ENCODE measurements at regions not wholly inside any gene's neighbourhood (a gene's known extent, or its start where the extent isn't known, plus 50 kb on each side); places are given as distances from the start of the nearest gene placed in this dataset.

- no peak for DNase-seq
- Histone ChIP-seq H3K36me3 (replicated peaks) (no peaks in the 10 kb centered on the region), H3K27ac (no peak overlapping the region), H3K4me3 (ENCODE audit: low read depth, low read length) (no peak overlapping the region), H3K27me3 (replicated peaks) (no peaks in the 10 kb centered on the region)
- TF ChIP-seq CTCF (IDR thresholded peaks at IDR 0.05; ENCODE audit: low read depth, low read length, missing control alignments) = no peak
- in situ Hi-C loops (cut with HindIII; ENCODE audit: low pct_ligation_motif_present, low sequenced_read_pairs) = no loop called here
Measured at GRCh38 chr12:125892276-125892675, 827.0 kb downstream of the AACS start.

GRCh38 chr12:125902991-125903390 lies 837.8 kb downstream of the AACS start:
- no peaks in the 10 kb centered on the region for H3K36me3 ChIP-seq (replicated peaks)
- H3K27ac ChIP-seq = no peak overlapping the region
- no peak overlapping the region for H3K4me3 ChIP-seq (ENCODE audit: low read depth, low read length)
- in situ Hi-C loops (cut with HindIII; ENCODE audit: low pct_ligation_motif_present, low sequenced_read_pairs) = no loop called here
- no peaks in the 10 kb centered on the region for H3K27me3 ChIP-seq (replicated peaks)
- TF ChIP-seq CTCF (IDR thresholded peaks at IDR 0.05; ENCODE audit: low read depth, low read length, missing control alignments) = no peak
- DNase-seq = no peak

- in situ Hi-C loops (cut with HindIII; ENCODE audit: low pct_ligation_motif_present, low sequenced_read_pairs) = no loop called here
- TF ChIP-seq CTCF (IDR thresholded peaks at IDR 0.05; ENCODE audit: low read depth, low read length, missing control alignments) = no peak
Measured at GRCh38 chr12:125907351-125907750, 842.1 kb downstream of the AACS start.

GRCh38 chr12:125919856-125920470 lies 854.7 kb downstream of the AACS start:
- in situ Hi-C loops (cut with HindIII; ENCODE audit: low pct_ligation_motif_present, low sequenced_read_pairs) = no loop called here
- H3K36me3 ChIP-seq (replicated peaks) = no peaks in the 10 kb centered on the region
- no peak overlapping the region for H3K27ac ChIP-seq
- TF ChIP-seq CTCF (IDR thresholded peaks at IDR 0.05; ENCODE audit: low read depth, low read length, missing control alignments) = no peak
- H3K27me3 ChIP-seq (replicated peaks) = no peaks in the 10 kb centered on the region
- DNase-seq = no peak
- no peak overlapping the region for H3K4me3 ChIP-seq (ENCODE audit: low read depth, low read length)

More at GRCh38 chr12:125907351-125907750, 842.1 kb downstream of the AACS start:
- no peak for DNase-seq
- Histone ChIP-seq H3K4me3 (ENCODE audit: low read depth, low read length) (no peak overlapping the region), H3K36me3 (replicated peaks) (no peaks in the 10 kb centered on the region), H3K27ac (no peak overlapping the region), H3K27me3 (replicated peaks) (no peaks in the 10 kb centered on the region)

GRCh38 chr12:125922330-125922729 lies 857.1 kb downstream of the AACS start:
- TF ChIP-seq CTCF (IDR thresholded peaks at IDR 0.05; ENCODE audit: low read depth, low read length, missing control alignments) = no peak
- DNase-seq = no peak
- no peaks in the 10 kb centered on the region for H3K36me3 ChIP-seq (replicated peaks)
- in situ Hi-C loops (cut with HindIII; ENCODE audit: low pct_ligation_motif_present, low sequenced_read_pairs) = no loop called here
- no peak overlapping the region for H3K4me3 ChIP-seq (ENCODE audit: low read depth, low read length)
- no peak overlapping the region for H3K27ac ChIP-seq
- H3K27me3 ChIP-seq (replicated peaks) = no peaks in the 10 kb centered on the region

- H3K27me3 ChIP-seq (replicated peaks) = no peaks in the 10 kb centered on the region
- no peak for TF ChIP-seq CTCF (IDR thresholded peaks at IDR 0.05; ENCODE audit: low read depth, low read length, missing control alignments)
- in situ Hi-C loops (cut with HindIII; ENCODE audit: low pct_ligation_motif_present, low sequenced_read_pairs) = no loop called here
- no peak overlapping the region for H3K4me3 ChIP-seq (ENCODE audit: low read depth, low read length)
- H3K36me3 ChIP-seq (replicated peaks) = no peaks in the 10 kb centered on the region
- no peak for DNase-seq
- H3K27ac ChIP-seq = no peak overlapping the region
Measured at GRCh38 chr12:125936502-125936901, 871.3 kb downstream of the AACS start.
